ENCODE measurements at regions not wholly inside any gene's neighbourhood (a gene's known extent, or its start where the extent isn't known, plus 50 kb on each side); places are given as distances from the start of the nearest gene placed in this dataset.

DNA sequence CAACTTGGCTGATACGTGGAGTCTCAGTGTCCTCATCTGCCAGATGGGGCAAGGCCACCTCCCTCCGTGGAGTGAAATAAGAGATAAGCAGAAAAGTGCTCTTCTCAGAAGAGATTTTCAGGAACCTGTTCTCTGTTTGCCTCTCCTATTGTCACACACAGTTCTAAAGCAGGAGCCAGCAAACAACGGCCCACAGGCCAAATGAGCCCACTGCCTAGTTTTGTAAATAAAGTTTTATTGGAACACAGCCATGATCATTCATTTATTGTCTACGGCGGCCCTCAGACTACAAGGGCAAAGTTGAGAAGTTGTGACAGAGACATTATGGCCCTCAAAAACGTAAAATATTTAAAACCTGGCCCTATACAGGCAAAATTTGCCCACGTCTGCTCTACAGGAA is 256.8 kb upstream of the IGF1R start:
- Mint-ChIP-seq H3K36me3 (ENCODE audit: low read depth) (no peaks in the 10 kb centered on the region), H3K27me3 (no peaks in the 10 kb centered on the region), H3K4me3 (no peak overlapping the region), H3K27ac (no peak overlapping the region), H3K9me3 (no peaks in the 10 kb centered on the region), H3K4me1 (no peaks in the 10 kb centered on the region)
- CTCF ChIA-PET: no interaction called here
- POLR2A ChIA-PET: no interaction called here
- DNase-seq: no peak

GRCh38 chr15:98393471-98393870 is 254.9 kb upstream of the IGF1R start:
- CTCF ChIA-PET: no interaction called here
- H3K27me3 Mint-ChIP-seq: no peaks in the 10 kb centered on the region
- no peak for DNase-seq
- H3K27ac Mint-ChIP-seq: no peak overlapping the region
- no peaks in the 10 kb centered on the region for H3K4me1 Mint-ChIP-seq
- H3K36me3 Mint-ChIP-seq (ENCODE audit: low read depth): no peaks in the 10 kb centered on the region
- H3K9me3 Mint-ChIP-seq: no peaks in the 10 kb centered on the region
- POLR2A ChIA-PET: no interaction called here
- H3K4me3 Mint-ChIP-seq: no peak overlapping the region

DNA sequence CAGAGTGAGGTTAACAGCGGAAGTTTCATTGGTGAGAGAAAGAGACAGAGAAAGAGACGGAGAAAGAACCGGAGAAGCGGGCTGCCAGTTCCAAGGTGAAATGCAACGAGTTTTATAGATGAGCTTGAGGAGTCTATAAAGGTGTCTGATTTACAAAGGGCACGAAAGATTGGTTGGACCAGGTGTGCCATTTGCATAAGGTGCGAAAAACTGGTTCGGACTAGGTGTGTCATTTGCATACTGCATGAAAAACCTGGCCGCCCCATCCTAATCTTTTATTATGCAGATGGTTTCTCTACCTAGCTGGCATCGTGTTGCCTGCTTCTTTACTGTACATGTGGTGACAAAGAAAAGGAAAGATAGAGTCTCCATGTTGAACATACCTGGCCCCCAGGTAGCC is 253.8 kb upstream of the IGF1R start:
- Mint-ChIP-seq H3K27me3 (no peaks in the 10 kb centered on the region), H3K4me1 (no peaks in the 10 kb centered on the region), H3K9me3 (no peaks in the 10 kb centered on the region), H3K27ac (no peak overlapping the region), H3K36me3 (ENCODE audit: low read depth) (no peaks in the 10 kb centered on the region), H3K4me3 (no peak overlapping the region)
- DNase-seq: no peak
- ChIA-PET CTCF (no interaction called here), POLR2A (no interaction called here)

DNA sequence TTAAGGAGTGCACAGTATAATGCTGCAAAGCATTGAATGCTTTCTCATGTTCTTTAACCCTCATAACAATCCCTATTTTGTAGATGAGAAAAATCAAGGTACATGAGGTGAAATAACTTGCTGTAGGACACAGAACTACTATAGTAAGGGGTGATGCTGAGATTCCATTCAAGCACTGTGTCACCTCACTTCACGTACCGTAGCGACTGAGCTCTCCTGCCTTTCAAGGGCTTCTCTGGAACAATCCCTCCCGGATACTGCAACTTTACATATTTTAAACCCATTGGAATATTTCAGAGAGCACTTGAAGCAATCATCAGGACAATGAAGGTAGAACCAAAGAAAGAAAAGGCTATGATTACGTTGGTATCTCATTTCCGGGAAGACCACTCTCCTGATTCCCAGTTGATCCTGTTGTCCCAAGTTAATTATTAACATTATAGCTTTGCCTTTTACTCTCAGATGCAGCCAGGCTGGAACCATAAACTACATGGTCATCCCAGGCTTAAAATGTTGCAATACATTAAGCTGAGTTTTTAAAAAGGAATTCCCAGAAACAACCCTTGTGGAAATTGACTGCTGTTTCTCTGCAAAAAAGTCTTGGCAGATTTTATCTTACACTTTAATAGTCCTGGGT is 252.2 kb upstream of the IGF1R start:
- POLR2A ChIA-PET: no interaction called here
- Mint-ChIP-seq H3K9me3 (no peaks in the 10 kb centered on the region), H3K36me3 (ENCODE audit: low read depth) (no peaks in the 10 kb centered on the region), H3K4me3 (no peak overlapping the region), H3K27me3 (no peaks in the 10 kb centered on the region), H3K27ac (no peak overlapping the region), H3K4me1 (no peaks in the 10 kb centered on the region)
- no peak for DNase-seq
- CTCF ChIA-PET: no interaction called here

- H3K27me3 Mint-ChIP-seq: no peaks in the 10 kb centered on the region
- no peak overlapping the region for H3K27ac Mint-ChIP-seq
- H3K4me1 Mint-ChIP-seq: no peaks in the 10 kb centered on the region
- ChIA-PET POLR2A (no interaction called here), CTCF (no interaction called here)
- no peaks in the 10 kb centered on the region for H3K9me3 Mint-ChIP-seq
- no peak for DNase-seq
- H3K4me3 Mint-ChIP-seq: no peak overlapping the region
- no peaks in the 10 kb centered on the region for H3K36me3 Mint-ChIP-seq (ENCODE audit: low read depth)
Observed at GRCh38 chr15:98397419-98397818, 250.9 kb upstream of the IGF1R start.

- ChIA-PET CTCF (no interaction called here), POLR2A (no interaction called here)
- Mint-ChIP-seq H3K4me3 (no peak overlapping the region), H3K27ac (no peak overlapping the region), H3K4me1 (no peaks in the 10 kb centered on the region), H3K27me3 (no peaks in the 10 kb centered on the region), H3K9me3 (no peaks in the 10 kb centered on the region), H3K36me3 (ENCODE audit: low read depth) (no peaks in the 10 kb centered on the region)
- no peak for DNase-seq
Observed at GRCh38 chr15:98398056-98398455, 250.3 kb upstream of the IGF1R start.

GRCh38 chr15:98398886-98399285 is 249.5 kb upstream of the IGF1R start:
- CTCF ChIA-PET: interaction anchor here (1.2 kb wide), 1 partner anchor 22 kb away, joined by 3 read pairs; no protein-coding TSS in a partner anchor
- DNase-seq: no peak
- H3K27me3 Mint-ChIP-seq: no peaks in the 10 kb centered on the region
- no peak overlapping the region for H3K4me3 Mint-ChIP-seq
- H3K36me3 Mint-ChIP-seq (ENCODE audit: low read depth): no peaks in the 10 kb centered on the region
- no peak overlapping the region for H3K27ac Mint-ChIP-seq
- no peaks in the 10 kb centered on the region for H3K9me3 Mint-ChIP-seq
- POLR2A ChIA-PET: no interaction called here
- H3K4me1 Mint-ChIP-seq: no peaks in the 10 kb centered on the region

- Mint-ChIP-seq H3K4me1 (no peaks in the 10 kb centered on the region), H3K36me3 (ENCODE audit: low read depth) (no peaks in the 10 kb centered on the region), H3K9me3 (no peaks in the 10 kb centered on the region), H3K27ac (no peak overlapping the region), H3K27me3 (no peaks in the 10 kb centered on the region), H3K4me3 (no peak overlapping the region)
- CTCF ChIA-PET: no interaction called here
- POLR2A ChIA-PET: no interaction called here
- no peak for DNase-seq
Observed at GRCh38 chr15:98400120-98400519, 248.2 kb upstream of the IGF1R start.

- POLR2A ChIA-PET: no interaction called here
- CTCF ChIA-PET: no interaction called here
- no peak for DNase-seq
- Mint-ChIP-seq H3K9me3 (no peaks in the 10 kb centered on the region), H3K27ac (no peak overlapping the region), H3K36me3 (ENCODE audit: low read depth) (no peaks in the 10 kb centered on the region), H3K27me3 (no peaks in the 10 kb centered on the region), H3K4me1 (no peaks in the 10 kb centered on the region), H3K4me3 (no peak overlapping the region)
Observed at GRCh38 chr15:98401029-98401428, 247.3 kb upstream of the IGF1R start.

GRCh38 chr15:98402486-98402885 is 245.9 kb upstream of the IGF1R start:
- ChIA-PET CTCF (no interaction called here), POLR2A (no interaction called here)
- H3K9me3 Mint-ChIP-seq: no peaks in the 10 kb centered on the region
- H3K4me3 Mint-ChIP-seq: no peak overlapping the region
- DNase-seq: no peak
- no peak overlapping the region for H3K27ac Mint-ChIP-seq
- H3K36me3 Mint-ChIP-seq (ENCODE audit: low read depth): no peaks in the 10 kb centered on the region
- H3K27me3 Mint-ChIP-seq: no peaks in the 10 kb centered on the region
- H3K4me1 Mint-ChIP-seq: no peaks in the 10 kb centered on the region

- POLR2A ChIA-PET: no interaction called here
- Mint-ChIP-seq H3K27me3 (no peaks in the 10 kb centered on the region), H3K4me3 (no peak overlapping the region), H3K27ac (no peak overlapping the region), H3K36me3 (ENCODE audit: low read depth) (no peaks in the 10 kb centered on the region), H3K9me3 (no peaks in the 10 kb centered on the region), H3K4me1 (no peaks in the 10 kb centered on the region)
- CTCF ChIA-PET: no interaction called here
- DNase-seq: no peak
Observed at GRCh38 chr15:98403169-98403568, 245.2 kb upstream of the IGF1R start.

DNA sequence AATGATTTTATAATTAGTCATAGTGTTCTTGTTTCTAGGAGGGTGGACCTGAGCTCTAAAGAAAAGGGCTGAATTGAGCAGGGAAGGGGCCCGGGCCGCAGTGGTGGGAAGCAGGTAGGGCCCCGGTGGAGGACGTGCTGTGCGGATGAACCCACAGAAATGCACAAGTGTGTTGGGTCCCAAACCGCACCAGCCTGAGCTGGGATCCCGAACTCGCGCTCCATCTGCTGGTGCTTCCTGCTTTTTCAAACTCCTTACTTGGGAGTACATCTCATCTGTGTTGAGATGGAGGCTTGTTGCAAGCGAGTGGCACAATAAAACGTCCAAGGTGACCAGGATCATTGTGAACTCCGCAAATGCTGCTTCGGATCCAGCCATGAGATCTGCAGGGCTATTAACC is 244.8 kb upstream of the IGF1R start:
- no peaks in the 10 kb centered on the region for H3K36me3 Mint-ChIP-seq (ENCODE audit: low read depth)
- DNase-seq: no peak
- H3K27ac Mint-ChIP-seq: no peak overlapping the region
- ChIA-PET CTCF (no interaction called here), POLR2A (no interaction called here)
- no peaks in the 10 kb centered on the region for H3K9me3 Mint-ChIP-seq
- no peaks in the 10 kb centered on the region for H3K4me1 Mint-ChIP-seq
- no peak overlapping the region for H3K4me3 Mint-ChIP-seq
- no peaks in the 10 kb centered on the region for H3K27me3 Mint-ChIP-seq

GRCh38 chr15:98405013-98405412 is 243.3 kb upstream of the IGF1R start:
- Mint-ChIP-seq H3K4me1 (no peaks in the 10 kb centered on the region), H3K27ac (no peak overlapping the region), H3K36me3 (ENCODE audit: low read depth) (no peaks in the 10 kb centered on the region), H3K4me3 (no peak overlapping the region), H3K9me3 (no peaks in the 10 kb centered on the region), H3K27me3 (no peaks in the 10 kb centered on the region)
- DNase-seq: no peak
- POLR2A ChIA-PET: no interaction called here
- CTCF ChIA-PET: no interaction called here

GRCh38 chr15:98408231-98408630 is 240.1 kb upstream of the IGF1R start:
- ChIA-PET CTCF (no interaction called here), POLR2A (no interaction called here)
- no peak overlapping the region for H3K4me3 Mint-ChIP-seq

DNA sequence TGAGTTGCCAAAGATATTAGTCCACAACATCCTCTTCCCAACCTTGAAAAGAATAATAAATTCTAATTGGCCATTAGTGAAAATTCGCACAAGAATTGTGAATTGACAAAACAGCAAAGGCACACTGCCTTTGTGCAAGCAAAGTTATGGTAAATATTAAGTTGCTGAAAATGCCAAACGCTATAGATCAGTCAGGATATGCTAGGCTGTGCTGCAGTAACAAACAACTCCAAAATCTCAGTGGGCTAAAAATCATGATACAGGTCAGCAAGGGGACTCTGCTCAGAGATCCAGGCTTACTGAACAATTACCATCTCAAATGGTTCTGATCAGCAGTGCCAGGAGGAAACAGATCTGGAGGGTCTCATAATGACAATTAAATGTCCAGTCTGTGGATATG is 238.0 kb upstream of the IGF1R start:
- ChIA-PET CTCF (no interaction called here), POLR2A (no interaction called here)
- DNase-seq: no peak
- no peak overlapping the region for H3K27ac Mint-ChIP-seq
- no peaks in the 10 kb centered on the region for H3K4me1 Mint-ChIP-seq
- no peaks in the 10 kb centered on the region for H3K27me3 Mint-ChIP-seq
- H3K36me3 Mint-ChIP-seq (ENCODE audit: low read depth): no peaks in the 10 kb centered on the region
- H3K4me3 Mint-ChIP-seq: no peak overlapping the region
- no peaks in the 10 kb centered on the region for H3K9me3 Mint-ChIP-seq

More at GRCh38 chr15:98408231-98408630, 240.1 kb upstream of the IGF1R start:
- no peaks in the 10 kb centered on the region for H3K4me1 Mint-ChIP-seq
- no peak for DNase-seq
- H3K27me3 Mint-ChIP-seq: no peaks in the 10 kb centered on the region
- H3K27ac Mint-ChIP-seq: no peak overlapping the region
- H3K36me3 Mint-ChIP-seq (ENCODE audit: low read depth): no peaks in the 10 kb centered on the region
- H3K9me3 Mint-ChIP-seq: no peaks in the 10 kb centered on the region

All from activated CD4-positive, alpha-beta T cell treated with anti-CD3 and anti-CD28 coated beads, Interleukin-2, amount 10 ng/mL, durations not matched to agents 7 days and 5 days (primary cell).